Stimulated activated CD8-positive, alpha-beta memory T cell treated with anti-CD3 and anti-CD28 coated beads, Interleukin-2, amount 100 ng/mL, for 48 hours (primary cell): ENCODE measurements at regions not wholly inside any gene's neighbourhood (a gene's known extent, or its start where the extent isn't known, plus 50 kb on each side); places are given as distances from the start of the nearest gene placed in this dataset.

Experiments
- DNase-seq, 2 donors: peaks; one replicate each; pipeline ENCODE4 v3.0.0-alpha.2; 2020; ENCODE audit warnings: low read depth in 2 of 2

DNA sequence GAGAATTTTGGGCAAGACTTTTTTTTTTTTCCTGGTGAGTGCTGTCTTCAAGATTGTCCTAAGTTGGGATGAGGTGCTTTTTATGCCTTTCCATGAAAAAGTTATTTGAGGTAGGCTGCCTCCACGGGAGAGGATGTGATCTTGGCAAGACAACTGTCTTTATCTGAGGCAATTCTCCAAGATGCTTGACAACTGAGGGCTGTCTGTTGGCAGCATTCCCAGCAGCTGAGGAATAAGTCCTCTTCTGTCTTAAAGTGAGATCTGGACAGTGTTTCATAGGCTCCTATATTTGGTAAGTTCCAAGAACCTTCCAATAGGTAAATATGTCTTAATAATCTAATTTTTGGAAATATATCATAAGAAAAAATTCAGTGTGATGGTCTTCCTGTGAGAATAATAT, 662.0 kb downstream of the CDH11 start:
- no peak for DNase-seq

DNA sequence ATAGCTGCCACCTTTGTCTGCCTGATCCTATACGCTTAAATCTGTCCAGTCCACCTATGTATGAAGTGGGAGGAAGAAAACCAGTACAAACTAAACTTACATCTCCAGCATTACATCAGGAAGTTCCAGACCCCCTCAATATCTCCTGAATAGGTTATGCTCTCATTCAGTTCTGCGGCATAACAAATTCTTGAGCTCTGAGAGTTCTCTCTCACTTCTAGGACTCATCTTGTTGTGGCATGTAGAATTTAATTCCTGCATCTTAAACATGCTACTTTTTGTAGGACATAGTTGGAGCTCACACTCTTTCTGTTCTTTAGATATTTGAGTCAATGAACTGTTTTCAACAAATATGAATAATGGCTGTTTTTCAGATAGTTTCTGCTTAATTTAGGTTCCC, 662.5 kb downstream of the CDH11 start:
- no peak for DNase-seq

DNA sequence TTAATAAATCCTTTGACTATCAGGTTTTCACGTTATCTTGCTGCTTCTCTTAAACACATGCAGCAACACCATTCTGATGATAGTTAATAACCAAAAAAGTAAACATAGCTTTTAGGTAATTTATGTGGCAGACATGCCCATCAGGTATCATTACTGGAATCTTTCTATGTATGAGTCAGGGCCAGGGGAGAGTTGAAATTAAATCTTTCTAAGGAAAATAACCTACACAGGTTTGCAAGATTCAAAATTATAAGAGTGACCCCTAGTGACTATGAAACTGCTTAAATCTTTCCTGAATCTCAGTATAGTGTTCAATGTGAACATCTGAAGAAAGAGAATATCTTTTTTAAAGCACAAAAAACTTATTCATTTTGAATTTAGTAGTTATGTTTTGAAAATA, 666.6 kb downstream of the CDH11 start:
- DNase-seq: no peak

- no peak for DNase-seq
Measured at GRCh38 chr16:64453646-64454045, 668.2 kb downstream of the CDH11 start.

- DNase-seq: no peak
Measured at GRCh38 chr16:64452446-64452845, 669.4 kb downstream of the CDH11 start.

- no peak for DNase-seq
Measured at GRCh38 chr16:64450177-64450576, 671.7 kb downstream of the CDH11 start.

DNA sequence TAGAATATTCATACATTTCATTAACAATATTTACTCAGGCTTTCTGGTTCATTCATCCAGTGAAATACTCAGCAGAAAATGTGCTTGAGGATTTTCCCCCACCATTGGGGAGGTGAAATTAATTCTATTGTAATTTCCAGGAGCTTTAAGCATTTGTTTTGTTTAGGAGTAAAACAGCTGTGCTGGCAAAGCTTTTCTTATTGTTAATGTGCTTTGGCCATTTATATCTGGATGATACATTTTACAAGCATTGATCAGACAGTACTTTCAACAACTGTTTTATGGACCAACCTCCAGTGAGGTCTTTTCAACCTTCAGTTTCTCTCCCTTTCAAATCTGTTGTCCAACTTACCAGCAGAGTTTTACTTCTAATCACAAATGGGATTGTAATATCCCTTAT, 672.4 kb downstream of the CDH11 start:
- no peak for DNase-seq

DNA sequence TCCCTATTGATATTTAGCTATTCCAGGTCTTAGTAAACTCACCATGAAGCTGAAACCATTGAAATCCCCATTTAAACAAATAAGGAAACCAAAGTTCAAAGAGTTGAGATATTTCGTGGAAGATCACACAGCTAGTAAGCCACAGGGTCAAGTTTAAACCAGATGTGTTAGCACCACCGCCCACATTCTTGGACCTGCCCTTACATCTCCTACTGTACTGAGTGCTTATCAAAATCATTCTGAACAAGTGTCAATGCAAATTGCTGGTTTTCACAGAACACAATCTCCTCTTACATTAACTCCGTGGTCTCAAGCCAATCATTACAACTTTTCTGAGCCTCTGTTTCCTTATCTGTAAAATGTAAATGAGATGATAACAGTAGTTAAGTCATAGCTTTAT, 676.2 kb downstream of the CDH11 start:
- DNase-seq: no peak

DNA sequence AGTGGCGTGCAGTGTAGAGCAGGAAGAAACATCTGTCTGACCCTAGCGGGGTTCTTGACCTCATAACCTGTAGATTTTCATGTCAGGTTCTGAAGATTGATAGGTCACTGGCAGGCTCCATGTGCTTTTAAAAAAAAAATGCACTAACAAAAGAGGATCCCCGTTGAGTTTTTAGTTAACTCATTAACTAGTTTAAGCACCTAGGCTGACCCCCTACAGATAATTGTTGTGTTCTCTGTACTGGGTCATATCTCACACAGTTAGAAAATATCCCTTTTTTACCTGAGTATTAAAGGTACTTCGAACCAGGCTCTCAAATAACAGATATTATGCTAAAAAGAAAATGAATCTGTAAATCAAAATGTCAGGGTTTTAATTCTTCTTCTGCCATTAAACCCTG, 676.6 kb downstream of the CDH11 start:
- no peak for DNase-seq

GRCh38 chr16:64440421-64440831, 681.4 kb downstream of the CDH11 start:
- no peak for DNase-seq

DNA sequence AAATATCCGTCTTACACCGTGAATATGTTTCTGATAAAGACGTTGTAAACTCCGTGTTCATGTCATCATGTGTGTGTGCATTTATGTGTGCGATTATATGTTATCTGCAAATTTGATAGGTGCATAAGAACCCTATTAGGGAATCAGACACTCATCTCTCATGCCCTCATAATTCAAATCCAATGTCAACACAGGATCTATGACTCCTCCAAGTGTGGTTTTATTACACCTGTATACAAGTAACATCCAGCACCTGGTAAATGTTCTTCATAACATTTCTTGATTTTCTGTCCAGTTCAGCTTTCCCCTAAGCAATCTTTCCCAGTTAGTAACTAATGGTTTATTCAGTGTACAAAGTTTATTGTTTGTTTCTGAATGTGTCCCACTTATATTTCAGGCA, 681.9 kb downstream of the CDH11 start:
- no peak for DNase-seq

DNA sequence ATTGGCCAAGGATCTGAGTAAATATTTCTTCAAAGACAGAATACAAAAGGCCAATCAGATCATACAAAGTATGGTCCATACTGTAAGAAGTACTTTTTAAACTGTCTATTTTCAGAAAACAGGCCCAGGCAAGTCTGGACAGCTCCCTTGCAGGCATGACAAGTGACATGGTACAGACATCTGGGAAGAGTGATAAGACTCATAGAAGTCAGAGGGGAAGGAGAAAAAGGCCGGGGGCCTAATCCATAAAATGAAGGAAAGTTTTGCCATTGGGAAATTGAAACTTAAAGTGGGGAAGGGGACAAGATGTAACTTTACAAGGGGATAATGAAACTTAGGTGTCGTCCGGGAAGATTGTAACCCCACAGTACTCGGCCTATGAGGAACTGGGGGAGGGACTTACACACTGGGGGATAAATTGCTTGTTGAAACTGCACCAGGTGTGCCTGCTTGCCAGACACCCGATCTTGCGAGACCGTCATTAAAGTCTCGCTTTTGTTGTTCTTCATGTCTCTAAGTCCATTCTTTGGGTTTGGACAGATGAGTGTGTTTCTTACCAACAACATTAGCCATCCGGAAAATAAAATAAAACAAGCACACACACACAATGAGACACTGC, 684.0 kb downstream of the CDH11 start:
- DNase-seq: no peak

DNA sequence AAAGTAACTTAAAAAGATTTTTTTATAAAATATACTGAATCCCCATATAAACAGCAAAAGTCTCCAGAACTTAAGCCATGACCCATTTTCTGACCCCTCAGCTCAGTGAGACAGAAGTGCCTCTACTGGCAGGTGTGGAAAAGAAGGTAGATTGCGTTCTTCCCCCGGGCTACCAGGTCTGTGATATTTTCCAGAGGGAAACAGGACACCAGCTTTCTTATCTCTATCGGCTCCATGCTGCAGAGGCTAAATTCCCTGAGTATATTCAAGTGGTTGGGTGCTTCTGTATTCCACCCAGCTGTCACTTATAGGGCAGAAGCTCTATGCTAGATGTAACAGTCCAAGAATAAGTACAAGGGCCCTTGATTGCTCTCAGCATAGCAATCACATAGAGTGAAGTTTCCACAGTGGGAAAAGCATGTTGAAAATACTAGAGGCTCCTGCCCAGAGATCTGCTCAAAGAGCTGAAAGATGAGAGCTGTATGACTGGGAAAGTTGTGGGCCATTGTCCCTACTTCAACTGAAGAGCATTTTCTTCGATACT, 687.3 kb downstream of the CDH11 start:
- DNase-seq: no peak

GRCh38 chr16:64428463-64429113, 693.3 kb downstream of the CDH11 start:
- DNase-seq: no peak

- no peak for DNase-seq
Measured at GRCh38 chr16:64426131-64426666, 695.7 kb downstream of the CDH11 start.

- no peak for DNase-seq
Measured at GRCh38 chr16:64425381-64425780, 696.5 kb downstream of the CDH11 start.

GRCh38 chr16:64422259-64422658, 699.6 kb downstream of the CDH11 start:
- no peak for DNase-seq

GRCh38 chr16:64421515-64421914, 700.3 kb downstream of the CDH11 start:
- DNase-seq: no peak

GRCh38 chr16:64419832-64420231, 702.0 kb downstream of the CDH11 start:
- no peak for DNase-seq

DNA sequence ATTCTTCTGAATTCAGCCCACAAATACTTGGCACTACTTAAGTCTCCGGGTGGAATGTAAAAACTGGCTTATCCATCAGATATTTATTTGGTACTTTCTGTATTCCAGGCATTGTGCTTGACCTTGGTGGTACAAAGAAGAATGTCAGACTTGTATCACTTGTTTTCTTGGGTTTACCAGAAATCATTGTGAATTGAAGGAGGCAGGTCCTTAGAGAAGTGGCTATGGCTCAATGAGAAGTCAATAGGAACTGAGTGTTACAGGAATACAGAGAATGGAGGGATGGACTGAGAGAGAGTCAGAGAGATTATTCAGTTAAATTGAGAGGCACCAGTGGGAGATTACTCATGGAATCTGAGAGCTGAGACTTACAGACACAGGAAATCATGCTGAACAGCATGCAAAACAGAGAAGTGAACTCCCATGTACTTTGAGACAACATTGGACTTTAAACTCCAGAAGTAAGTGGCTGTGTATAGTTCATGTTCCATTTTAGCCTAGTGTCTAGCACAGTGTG, 704.1 kb downstream of the CDH11 start:
- no peak for DNase-seq

DNA sequence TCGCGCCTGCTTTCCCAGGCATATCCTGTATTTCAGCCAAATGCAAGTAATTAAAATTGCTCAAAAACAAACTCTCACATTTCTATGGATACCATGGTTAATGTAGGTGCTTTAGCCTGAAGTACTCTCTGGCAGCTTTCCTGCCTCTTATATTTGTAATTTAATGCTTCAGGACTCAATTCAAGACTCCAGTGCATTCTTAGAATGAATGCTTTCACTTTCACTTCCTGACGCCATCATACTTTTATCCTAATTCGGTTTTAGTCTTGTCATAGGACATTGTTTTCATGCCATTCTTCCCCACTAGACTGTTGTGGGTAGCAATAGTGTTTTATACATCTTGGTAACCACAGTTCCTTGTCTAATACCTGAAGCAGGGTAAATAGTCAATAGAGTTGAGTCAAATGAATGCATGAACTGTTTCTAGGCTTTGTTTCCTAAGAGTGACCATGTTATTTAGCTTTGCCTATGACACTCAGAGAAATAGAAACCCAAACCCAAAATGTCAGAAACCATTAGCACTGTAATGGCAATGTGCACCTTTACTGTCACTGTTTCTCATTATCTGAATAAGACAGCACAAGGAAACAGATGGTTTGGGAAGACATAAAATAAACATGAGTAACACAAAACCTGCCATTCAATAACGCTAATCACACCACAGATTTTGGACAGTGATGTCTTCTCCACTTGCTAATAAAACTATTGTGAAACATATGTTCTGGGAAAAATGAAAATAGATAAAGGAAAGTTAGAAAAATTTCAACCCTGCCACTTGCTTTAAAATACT, 705.5 kb downstream of the CDH11 start:
- DNase-seq: no peak

- DNase-seq: no peak
Measured at GRCh38 chr16:64412578-64413280, 709.1 kb downstream of the CDH11 start.
